AG10803 (cell line): ENCODE measurements at regions not wholly inside any gene's neighbourhood (a gene's known extent, or its start where the extent isn't known, plus 50 kb on each side); places are given as distances from the start of the nearest gene placed in this dataset.

Source experiments
- DNase-seq: peaks from one replicate; pipeline ENCODE4 v3.0.0; 2010; ENCODE audit warnings: low read depth
- H3K4me3 ChIP-seq: 2 replicates; pipeline ENCODE4 v1.5.1; 2011; ENCODE audit warnings: mild to moderate bottlenecking, low read length, control low read depth
- CTCF ChIP-seq: conservative IDR thresholded peaks from 2 replicates; pipeline ENCODE4 v1.5.1; 2011; ENCODE audit warnings: mild to moderate bottlenecking, low read length, control low read depth, inconsistent platforms

- no peak for TF ChIP-seq CTCF
- H3K4me3 ChIP-seq: no peak overlapping the region
- no peak for DNase-seq
Measured at GRCh38 chr7:37504801-37505200, 56.1 kb upstream of the ELMO1 start.

GRCh38 chr7:37505750-37506353 is 57.2 kb upstream of the ELMO1 start:
- TF ChIP-seq CTCF: no peak
- no peak overlapping the region for H3K4me3 ChIP-seq
- no peak for DNase-seq

GRCh38 chr7:37508118-37508517 is 59.5 kb upstream of the ELMO1 start:
- DNase-seq: no peak
- no peak overlapping the region for H3K4me3 ChIP-seq
- TF ChIP-seq CTCF: no peak

GRCh38 chr7:37510043-37510634 is 61.5 kb upstream of the ELMO1 start:
- no peak overlapping the region for H3K4me3 ChIP-seq
- DNase-seq: no peak
- peak; percentile 40 for TF ChIP-seq CTCF

GRCh38 chr7:37511915-37512314 is 63.3 kb upstream of the ELMO1 start:
- DNase-seq: no peak
- H3K4me3 ChIP-seq: no peak overlapping the region
- no peak for TF ChIP-seq CTCF

- no peak for DNase-seq
- no peak overlapping the region for H3K4me3 ChIP-seq
- TF ChIP-seq CTCF: no peak
Measured at GRCh38 chr7:37514497-37514896, 65.8 kb upstream of the ELMO1 start.

GRCh38 chr7:37516664-37517063 is 68.0 kb upstream of the ELMO1 start:
- TF ChIP-seq CTCF: no peak
- no peak overlapping the region for H3K4me3 ChIP-seq
- DNase-seq: no peak
